ENCODE measurements at regions not wholly inside any gene's neighbourhood (a gene's known extent, or its start where the extent isn't known, plus 50 kb on each side); places are given as distances from the start of the nearest gene placed in this dataset.

DNA sequence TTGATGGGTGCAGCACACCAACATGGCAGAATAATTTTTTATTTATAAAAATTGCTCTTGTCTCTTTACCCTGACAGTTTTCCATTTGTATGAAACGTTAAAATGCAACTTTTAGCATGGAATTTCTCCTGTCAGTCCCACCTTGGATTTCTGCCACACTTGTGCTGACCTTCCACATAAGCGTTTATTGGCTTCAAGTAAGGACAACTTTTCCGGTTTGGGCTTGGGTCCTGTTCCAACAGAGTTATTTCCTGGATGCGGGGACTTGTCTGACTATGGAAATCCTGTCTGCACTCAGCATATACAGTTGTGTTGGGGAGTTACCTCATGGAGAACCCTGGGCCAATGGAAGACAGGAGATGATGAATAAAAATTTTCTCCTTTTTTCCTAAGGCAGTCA is 294.7 kb downstream of the NAF1 start:
- TF ChIP-seq, protein P1, sequence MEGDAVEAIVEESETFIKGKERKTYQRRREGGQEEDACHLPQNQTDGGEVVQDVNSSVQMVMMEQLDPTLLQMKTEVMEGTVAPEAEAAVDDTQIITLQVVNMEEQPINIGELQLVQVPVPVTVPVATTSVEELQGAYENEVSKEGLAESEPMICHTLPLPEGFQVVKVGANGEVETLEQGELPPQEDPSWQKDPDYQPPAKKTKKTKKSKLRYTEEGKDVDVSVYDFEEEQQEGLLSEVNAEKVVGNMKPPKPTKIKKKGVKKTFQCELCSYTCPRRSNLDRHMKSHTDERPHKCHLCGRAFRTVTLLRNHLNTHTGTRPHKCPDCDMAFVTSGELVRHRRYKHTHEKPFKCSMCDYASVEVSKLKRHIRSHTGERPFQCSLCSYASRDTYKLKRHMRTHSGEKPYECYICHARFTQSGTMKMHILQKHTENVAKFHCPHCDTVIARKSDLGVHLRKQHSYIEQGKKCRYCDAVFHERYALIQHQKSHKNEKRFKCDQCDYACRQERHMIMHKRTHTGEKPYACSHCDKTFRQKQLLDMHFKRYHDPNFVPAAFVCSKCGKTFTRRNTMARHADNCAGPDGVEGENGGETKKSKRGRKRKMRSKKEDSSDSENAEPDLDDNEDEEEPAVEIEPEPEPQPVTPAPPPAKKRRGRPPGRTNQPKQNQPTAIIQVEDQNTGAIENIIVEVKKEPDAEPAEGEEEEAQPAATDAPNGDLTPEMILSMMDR (IDR thresholded peaks at IDR 0.05), result no peak
- no peak for TF ChIP-seq POLR2A (IDR thresholded peaks at IDR 0.05)
